ENCODE measurements at regions not wholly inside any gene's neighbourhood (a gene's known extent, or its start where the extent isn't known, plus 50 kb on each side); places are given as distances from the start of the nearest gene placed in this dataset.

- no peak overlapping the region for H3K4me3 Mint-ChIP-seq
- H3K27ac Mint-ChIP-seq: no peak overlapping the region
- no peak for DNase-seq
- H3K36me3 Mint-ChIP-seq: no peaks in the 10 kb centered on the region
- peaks cover 54% of the 10 kb centered on the region for H3K27me3 Mint-ChIP-seq
- H3K9me3 Mint-ChIP-seq: no peaks in the 10 kb centered on the region
- H3K4me1 Mint-ChIP-seq: no peaks in the 10 kb centered on the region
Observed at GRCh38 chr12:53803194-53803593, 51.4 kb upstream of the CISTR start.

GRCh38 chr12:53803703-53804102 lies 51.9 kb upstream of the CISTR start:
- H3K4me3 Mint-ChIP-seq: no peak overlapping the region
- no peaks in the 10 kb centered on the region for H3K4me1 Mint-ChIP-seq
- peaks cover 54% of the 10 kb centered on the region for H3K27me3 Mint-ChIP-seq

GRCh38 chr12:53804429-53804828 lies 52.6 kb upstream of the CISTR start:
- Mint-ChIP-seq H3K27me3 (peaks cover 49% of the 10 kb centered on the region), H3K4me3 (no peak overlapping the region), H3K36me3 (no peaks in the 10 kb centered on the region), H3K27ac (no peak overlapping the region), H3K4me1 (no peaks in the 10 kb centered on the region), H3K9me3 (no peaks in the 10 kb centered on the region)
- DNase-seq: no peak

More at GRCh38 chr12:53803703-53804102, 51.9 kb upstream of the CISTR start:
- Mint-ChIP-seq H3K27ac (no peak overlapping the region), H3K36me3 (no peaks in the 10 kb centered on the region), H3K9me3 (no peaks in the 10 kb centered on the region)
- no peak for DNase-seq

- Mint-ChIP-seq H3K9me3 (no peaks in the 10 kb centered on the region), H3K4me1 (no peaks in the 10 kb centered on the region), H3K27me3 (peaks cover 49% of the 10 kb centered on the region), H3K27ac (no peak overlapping the region), H3K36me3 (no peaks in the 10 kb centered on the region), H3K4me3 (no peak overlapping the region)
- DNase-seq: no peak
Observed at GRCh38 chr12:53805067-53805466, 53.3 kb upstream of the CISTR start.

GRCh38 chr12:53805791-53806190 lies 54.0 kb upstream of the CISTR start:
- no peak overlapping the region for H3K27ac Mint-ChIP-seq
- H3K27me3 Mint-ChIP-seq: peaks cover 45% of the 10 kb centered on the region
- DNase-seq: no peak
- H3K36me3 Mint-ChIP-seq: no peaks in the 10 kb centered on the region
- no peaks in the 10 kb centered on the region for H3K4me1 Mint-ChIP-seq
- H3K4me3 Mint-ChIP-seq: no peak overlapping the region
- no peaks in the 10 kb centered on the region for H3K9me3 Mint-ChIP-seq

GRCh38 chr12:53806721-53807120 lies 54.9 kb upstream of the CISTR start:
- DNase-seq: no peak
- Mint-ChIP-seq H3K4me1 (no peaks in the 10 kb centered on the region), H3K4me3 (no peak overlapping the region), H3K27me3 (peaks cover 35% of the 10 kb centered on the region), H3K9me3 (no peaks in the 10 kb centered on the region), H3K36me3 (no peaks in the 10 kb centered on the region), H3K27ac (no peak overlapping the region)

- H3K27ac Mint-ChIP-seq: no peak overlapping the region
- no peaks in the 10 kb centered on the region for H3K36me3 Mint-ChIP-seq
- no peaks in the 10 kb centered on the region for H3K9me3 Mint-ChIP-seq
- H3K4me1 Mint-ChIP-seq: no peaks in the 10 kb centered on the region
- no peak overlapping the region for H3K4me3 Mint-ChIP-seq
- DNase-seq: no peak
- H3K27me3 Mint-ChIP-seq: peaks cover 31% of the 10 kb centered on the region
Observed at GRCh38 chr12:53807322-53807860, 55.6 kb upstream of the CISTR start.

GRCh38 chr12:53808023-53808705 lies 56.4 kb upstream of the CISTR start:
- Mint-ChIP-seq H3K4me3 (no peak overlapping the region), H3K27ac (no peak overlapping the region), H3K36me3 (no peaks in the 10 kb centered on the region), H3K9me3 (no peaks in the 10 kb centered on the region), H3K4me1 (no peaks in the 10 kb centered on the region), H3K27me3 (peaks cover 24% of the 10 kb centered on the region)
- DNase-seq: no peak

GRCh38 chr12:53809005-53809404 lies 57.2 kb upstream of the CISTR start:
- no peaks in the 10 kb centered on the region for H3K36me3 Mint-ChIP-seq
- H3K27ac Mint-ChIP-seq: no peak overlapping the region
- DNase-seq: no peak
- no peak overlapping the region for H3K4me3 Mint-ChIP-seq
- H3K4me1 Mint-ChIP-seq: no peaks in the 10 kb centered on the region
- H3K9me3 Mint-ChIP-seq: no peaks in the 10 kb centered on the region
- H3K27me3 Mint-ChIP-seq: peaks cover 18% of the 10 kb centered on the region

GRCh38 chr12:53810950-53811349 lies 59.2 kb upstream of the CISTR start:
- peaks cover 15% of the 10 kb centered on the region for H3K27me3 Mint-ChIP-seq
- no peaks in the 10 kb centered on the region for H3K4me1 Mint-ChIP-seq
- H3K27ac Mint-ChIP-seq: no peak overlapping the region
- no peaks in the 10 kb centered on the region for H3K36me3 Mint-ChIP-seq
- H3K4me3 Mint-ChIP-seq: no peak overlapping the region
- DNase-seq: no peak
- no peaks in the 10 kb centered on the region for H3K9me3 Mint-ChIP-seq

- Mint-ChIP-seq H3K36me3 (no peaks in the 10 kb centered on the region), H3K9me3 (no peaks in the 10 kb centered on the region), H3K27me3 (peaks cover 18% of the 10 kb centered on the region), H3K27ac (no peak overlapping the region), H3K4me3 (no peak overlapping the region), H3K4me1 (no peaks in the 10 kb centered on the region)
- DNase-seq: no peak
Observed at GRCh38 chr12:53811606-53812005, 59.8 kb upstream of the CISTR start.

GRCh38 chr12:53816360-53817020 lies 64.7 kb upstream of the CISTR start:
- Mint-ChIP-seq H3K27ac (no peak overlapping the region), H3K4me3 (no peak overlapping the region), H3K36me3 (no peaks in the 10 kb centered on the region), H3K9me3 (no peaks in the 10 kb centered on the region), H3K4me1 (no peaks in the 10 kb centered on the region), H3K27me3 (peaks cover 54% of the 10 kb centered on the region)
- no peak for DNase-seq

GRCh38 chr12:53817021-53817389 lies 65.2 kb upstream of the CISTR start:
- H3K27ac Mint-ChIP-seq: no peak overlapping the region
- H3K4me3 Mint-ChIP-seq: no peak overlapping the region
- no peaks in the 10 kb centered on the region for H3K4me1 Mint-ChIP-seq
- H3K9me3 Mint-ChIP-seq: no peaks in the 10 kb centered on the region
- peaks cover 57% of the 10 kb centered on the region for H3K27me3 Mint-ChIP-seq
- H3K36me3 Mint-ChIP-seq: no peaks in the 10 kb centered on the region
- DNase-seq: no peak

GRCh38 chr12:53820514-53821306 lies 68.9 kb upstream of the CISTR start:
- H3K4me3 Mint-ChIP-seq: no peak overlapping the region
- H3K36me3 Mint-ChIP-seq: no peaks in the 10 kb centered on the region
- no peaks in the 10 kb centered on the region for H3K4me1 Mint-ChIP-seq

GRCh38 chr12:53824001-53824712 lies 72.4 kb upstream of the CISTR start:
- Mint-ChIP-seq H3K4me1 (no peaks in the 10 kb centered on the region), H3K27me3 (peaks cover 36% of the 10 kb centered on the region), H3K27ac (no peak overlapping the region), H3K36me3 (no peaks in the 10 kb centered on the region), H3K4me3 (no peak overlapping the region), H3K9me3 (no peaks in the 10 kb centered on the region)
- DNase-seq: no peak

More at GRCh38 chr12:53820514-53821306, 68.9 kb upstream of the CISTR start:
- no peak for DNase-seq
- Mint-ChIP-seq H3K9me3 (no peaks in the 10 kb centered on the region), H3K27ac (no peak overlapping the region), H3K27me3 (peaks cover 62% of the 10 kb centered on the region)

Data from activated naive CD8-positive, alpha-beta T cell treated with anti-CD3 and anti-CD28 coated beads for 36 hours (primary cell).